Endothelial cell of umbilical vein (primary cell): ENCODE measurements at regions not wholly inside any gene's neighbourhood (a gene's known extent, or its start where the extent isn't known, plus 50 kb on each side); places are given as distances from the start of the nearest gene placed in this dataset.

Experiments
- CTCF ChIP-seq, 2 donors: IDR thresholded peaks; 1 replicate in 1 of 2; 2 replicates in 1 of 2; pipeline ENCODE4 v1.5.1; 2011; ENCODE audit warnings: low read length in 2 of 2, mild to moderate bottlenecking in 2 of 2, moderate library complexity in 2 of 2, control low read depth in 1 of 2, inconsistent platforms in 1 of 2, low read depth in 1 of 2; ENCODE audit not compliant: insufficient read depth in 1 of 2; ENCODE audit errors: extremely low read depth in 1 of 2
- EZH2 ChIP-seq: IDR thresholded peaks from 2 replicates; pipeline ENCODE4 v1.6.1; 2012; ENCODE audit warnings: borderline replicate concordance, low read depth, mild to moderate bottlenecking, moderate library complexity, low read length, inconsistent platforms; ENCODE audit not compliant: severe bottlenecking
- MAX ChIP-seq: IDR thresholded peaks from 2 replicates; pipeline ENCODE4 v1.6.1; 2011; ENCODE audit not compliant: insufficient read depth, insufficient read length
- POLR2A ChIP-seq: IDR thresholded peaks from 2 replicates; pipeline ENCODE4 v1.6.1; 2012; ENCODE audit warnings: low read depth, mild to moderate bottlenecking, control low read depth, low read length
- POLR2AphosphoS5 ChIP-seq: IDR thresholded peaks from 2 replicates; pipeline ENCODE4 v1.6.1; 2012; ENCODE audit warnings: low read depth, mild to moderate bottlenecking, control low read depth, low read length, moderate library complexity; ENCODE audit not compliant: insufficient read depth

GRCh38 chr7:10082896-10083295 lies 890.8 kb upstream of the PHF14 start:
- TF ChIP-seq POLR2A (no peak), CTCF (IDR thresholded peaks at IDR 0.05; ENCODE audit: extremely low read depth in 1 of 2, insufficient read depth in 1 of 2, low read depth in 1 of 2, low read length in 2 of 2) (no peak), POLR2AphosphoS5 (no peak), MAX (no peak), EZH2 (no peak)
